SK-N-MC (cell line): ENCODE measurements at regions not wholly inside any gene's neighbourhood (a gene's known extent, or its start where the extent isn't known, plus 50 kb on each side); places are given as distances from the start of the nearest gene placed in this dataset.

Experiments used
- EZH2 ChIP-seq: fragments of 200-600 bp; sonication (generic); IDR thresholded peaks from one replicate; pipeline ENCODE4 v1.6.1; 2017; ENCODE audit warnings: antibody characterized with exemption
- FOXP2 ChIP-seq: optimal IDR thresholded peaks from 2 replicates; pipeline ENCODE3; 2011; ENCODE audit warnings: mild to moderate bottlenecking, moderate library complexity; ENCODE audit not compliant: insufficient read depth; ENCODE audit errors: extremely low read length, control extremely low read depth
- POLR2AphosphoS5 ChIP-seq: IDR thresholded peaks from 2 replicates; pipeline ENCODE4 v1.6.1; 2012; ENCODE audit warnings: mild to moderate bottlenecking, low read depth, low read length, borderline replicate concordance

GRCh38 chr15:67968564-67968963, 85.6 kb upstream of the PIAS1 start:
- TF ChIP-seq EZH2 = no peak
- peak; percentile 2 for TF ChIP-seq FOXP2
- TF ChIP-seq POLR2AphosphoS5 = no peak
